CD14-positive monocyte (primary cell): ENCODE measurements at regions not wholly inside any gene's neighbourhood (a gene's known extent, or its start where the extent isn't known, plus 50 kb on each side); places are given as distances from the start of the nearest gene placed in this dataset.

Experiments used
- DNase-seq, 3 donors: peaks; one replicate each; pipeline ENCODE4 v3.0.0-alpha.2; 2011 to 2022
- H2AFZ ChIP-seq: 2 replicates; pipeline ENCODE4 v1.6.0; 2012; ENCODE audit warnings: mild to moderate bottlenecking, low read depth, low read length, inconsistent platforms; ENCODE audit not compliant: insufficient read depth, poor library complexity, severe bottlenecking
- H3K27ac ChIP-seq, 2 donors: 1 replicate in 1 of 2; 2 replicates in 1 of 2; pipeline ENCODE4 v1.5.1; 2012 to 2013; ENCODE audit warnings: low read length in 2 of 2, control low read depth in 1 of 2, inconsistent platforms in 1 of 2, low read depth in 1 of 2, mild to moderate bottlenecking in 1 of 2
- H3K27me3 ChIP-seq, 2 donors: one replicate each; pipeline versions ENCODE4 v1.6.0 to v1.6.1; 2011 to 2013; ENCODE audit warnings: low read length in 2 of 2; ENCODE audit not compliant: control insufficient read depth in 2 of 2, insufficient read depth in 2 of 2
- H3K36me3 ChIP-seq, 2 donors: replicated peaks in 1 of 2; 1 replicate in 1 of 2; 2 replicates in 1 of 2; pipeline versions ENCODE4 v1.5.1 to v1.6.1; 2012 to 2013; ENCODE audit warnings: low read length in 2 of 2, control low read depth in 1 of 2, inconsistent platforms in 1 of 2, mild to moderate bottlenecking in 1 of 2; ENCODE audit not compliant: insufficient read depth in 2 of 2, control insufficient read depth in 1 of 2
- H3K4me1 ChIP-seq, 2 donors: 1 replicate in 1 of 2; 2 replicates in 1 of 2; pipeline versions ENCODE4 v1.5.1 to v1.6.1; 2012 to 2013; ENCODE audit warnings: low read length in 2 of 2, control low read depth in 1 of 2, inconsistent platforms in 1 of 2, mild to moderate bottlenecking in 1 of 2, moderate library complexity in 1 of 2; ENCODE audit not compliant: insufficient read depth in 2 of 2, control insufficient read depth in 1 of 2
- H3K4me2 ChIP-seq: replicated peaks from 2 replicates; pipeline ENCODE3; 2012; ENCODE audit warnings: low read length, moderate library complexity, mild to moderate bottlenecking; ENCODE audit not compliant: poor library complexity, severe bottlenecking; ENCODE audit errors: extremely low read depth
- H3K4me3 ChIP-seq, 3 experiments: fragments of 200-600 bp in 1 of 3; sonication (generic) in 1 of 3; replicated peaks in 1 of 3; 1 replicate in 2 of 3; 2 replicates in 1 of 3; pipeline ENCODE4 v1.5.1; 2011 to 2013; ENCODE audit warnings: low read length in 3 of 3, mild to moderate bottlenecking in 3 of 3, control low read depth in 2 of 3, low read depth in 2 of 3, inconsistent platforms in 1 of 3, moderate library complexity in 1 of 3
- H3K79me2 ChIP-seq: 2 replicates; pipeline ENCODE4 v1.6.0; 2012; ENCODE audit warnings: mild to moderate bottlenecking, control low read depth, inconsistent platforms, low read length, moderate library complexity; ENCODE audit not compliant: insufficient read depth
- H3K9ac ChIP-seq: 2 replicates; pipeline ENCODE4 v1.6.0; 2017; ENCODE audit warnings: low read length, mild to moderate bottlenecking; ENCODE audit not compliant: insufficient read depth, poor library complexity, severe bottlenecking
- H3K9me3 ChIP-seq, 2 donors: replicated peaks in 1 of 2; 1 replicate in 1 of 2; 2 replicates in 1 of 2; pipeline versions ENCODE4 v1.5.1 to v1.6.1; 2012 to 2013; ENCODE audit warnings: low read length in 2 of 2, control low read depth in 1 of 2; ENCODE audit not compliant: control insufficient read depth in 1 of 2, insufficient read depth in 1 of 2
- H4K20me1 ChIP-seq: 2 replicates; pipeline ENCODE4 v1.6.0; 2012; ENCODE audit warnings: mild to moderate bottlenecking, low read length, control low read depth, moderate library complexity; ENCODE audit not compliant: insufficient read depth
- H3K27ac Mint-ChIP-seq, 7 donors: one replicate each; pipeline ENCODE4 v1.8.0; 2020; ENCODE audit warnings: mild to moderate bottlenecking in 7 of 7, mixed read lengths in 7 of 7, moderate library complexity in 6 of 7, inconsistent platforms in 2 of 7
- H3K27me3 Mint-ChIP-seq, 3 donors: one replicate each; pipeline ENCODE4 v1.8.0; 2021 to 2022; ENCODE audit warnings: low read depth in 3 of 3, mild to moderate bottlenecking in 3 of 3, mixed read lengths in 3 of 3, moderate library complexity in 3 of 3, inconsistent platforms in 1 of 3
- H3K36me3 Mint-ChIP-seq, 2 donors: one replicate each; pipeline ENCODE4 v1.8.0; 2020; ENCODE audit warnings: mixed read lengths in 2 of 2, inconsistent platforms in 1 of 2, mild to moderate bottlenecking in 1 of 2
- H3K4me1 Mint-ChIP-seq: one replicate; pipeline ENCODE4 v1.8.0; 2020; ENCODE audit warnings: mild to moderate bottlenecking, mixed read lengths
- H3K4me3 Mint-ChIP-seq, 2 donors: one replicate each; pipeline ENCODE4 v1.8.0; 2020; ENCODE audit warnings: mild to moderate bottlenecking in 2 of 2, mixed read lengths in 2 of 2, moderate library complexity in 1 of 2
- H3K9me3 Mint-ChIP-seq, 7 donors: one replicate each; pipeline ENCODE4 v1.8.0; 2020 to 2022; ENCODE audit warnings: mixed read lengths in 7 of 7, mild to moderate bottlenecking in 6 of 7, moderate library complexity in 6 of 7, inconsistent platforms in 2 of 7
- WGBS: methylation state at CpG from one replicate; pipeline ENCODE4 v1.1.5; 2013; ENCODE audit warnings: missing lambda C conversion rate; ENCODE audit not compliant: insufficient coverage; 5-methylcytosine and 5-hydroxymethylcytosine counted together
- intact Hi-C, 2 donors: fragments of 100-400 bp; cut with micrococcal nuclease; formaldehyde crosslinking; loops; one replicate each; pipeline versions ENCODE4 v1.15.0 to v1.15.1; 2023
- TF ChIP-seq, protein P1 (sequence below): fragments of 200-600 bp; IDR thresholded peaks from one replicate; pipeline ENCODE4 v1.8.0; 2022; ENCODE audit warnings: antibody characterized with exemption, mild to moderate bottlenecking

DNA sequence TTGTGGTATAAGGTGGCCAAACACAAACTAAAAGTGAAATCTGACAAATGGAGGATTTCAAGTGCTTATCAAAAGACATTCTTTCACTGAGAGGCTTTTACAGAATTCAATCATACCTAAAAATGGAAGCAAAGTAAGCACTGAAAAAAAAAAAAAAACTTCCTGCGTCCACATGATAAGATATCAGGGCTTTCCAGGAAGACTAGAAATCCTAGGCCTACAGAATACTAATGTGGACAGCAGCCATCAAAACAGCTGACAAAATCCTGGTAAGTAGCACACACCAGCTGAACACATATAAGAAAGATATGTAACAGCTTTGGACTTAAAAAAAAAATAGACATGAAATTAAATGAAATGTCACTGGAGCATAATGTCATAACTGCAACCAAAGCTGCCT is 178.2 kb downstream of the SUCLG1 start:
- Histone ChIP-seq H3K9ac (no peak overlapping the region), H3K4me3 (no peak overlapping the region), H3K27ac (no peak overlapping the region), H3K79me2 (no peaks in the 10 kb centered on the region), H2AFZ (no peak overlapping the region), H3K36me3 (no peaks in the 10 kb centered on the region), H3K4me1 (no peaks in the 10 kb centered on the region), H3K9me3 (no peaks in the 10 kb centered on the region), H4K20me1 (no peaks in the 10 kb centered on the region), H3K27me3 (no peaks in the 10 kb centered on the region), H3K4me2 (no peak overlapping the region)
- intact Hi-C loops: no loop called here
- TF ChIP-seq, protein P1, sequence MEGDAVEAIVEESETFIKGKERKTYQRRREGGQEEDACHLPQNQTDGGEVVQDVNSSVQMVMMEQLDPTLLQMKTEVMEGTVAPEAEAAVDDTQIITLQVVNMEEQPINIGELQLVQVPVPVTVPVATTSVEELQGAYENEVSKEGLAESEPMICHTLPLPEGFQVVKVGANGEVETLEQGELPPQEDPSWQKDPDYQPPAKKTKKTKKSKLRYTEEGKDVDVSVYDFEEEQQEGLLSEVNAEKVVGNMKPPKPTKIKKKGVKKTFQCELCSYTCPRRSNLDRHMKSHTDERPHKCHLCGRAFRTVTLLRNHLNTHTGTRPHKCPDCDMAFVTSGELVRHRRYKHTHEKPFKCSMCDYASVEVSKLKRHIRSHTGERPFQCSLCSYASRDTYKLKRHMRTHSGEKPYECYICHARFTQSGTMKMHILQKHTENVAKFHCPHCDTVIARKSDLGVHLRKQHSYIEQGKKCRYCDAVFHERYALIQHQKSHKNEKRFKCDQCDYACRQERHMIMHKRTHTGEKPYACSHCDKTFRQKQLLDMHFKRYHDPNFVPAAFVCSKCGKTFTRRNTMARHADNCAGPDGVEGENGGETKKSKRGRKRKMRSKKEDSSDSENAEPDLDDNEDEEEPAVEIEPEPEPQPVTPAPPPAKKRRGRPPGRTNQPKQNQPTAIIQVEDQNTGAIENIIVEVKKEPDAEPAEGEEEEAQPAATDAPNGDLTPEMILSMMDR: no peak
- Mint-ChIP-seq H3K27ac (no peak overlapping the region), H3K27me3 (peaks cover 0 to 3% (median 0%) of the 10 kb centered on the region in 3 donors), H3K4me3 (no peak overlapping the region), H3K36me3 (no peaks in the 10 kb centered on the region), H3K9me3 (peaks cover 1 to 5% (median 3%) of the 10 kb centered on the region in 7 donors), H3K4me1 (no peaks in the 10 kb centered on the region)
- WGBS: no CpG with 5 or more reads among the region's 1 CpG
- no peak for DNase-seq

GRCh38 chr2:84278386-84278785 is 180.7 kb downstream of the SUCLG1 start:
- Histone ChIP-seq H3K27ac (no peak overlapping the region), H3K4me1 (no peaks in the 10 kb centered on the region), H3K36me3 (no peaks in the 10 kb centered on the region), H3K27me3 (no peaks in the 10 kb centered on the region), H3K9me3 (no peaks in the 10 kb centered on the region), H4K20me1 (no peaks in the 10 kb centered on the region), H3K79me2 (no peaks in the 10 kb centered on the region), H3K4me2 (no peak overlapping the region), H3K9ac (no peak overlapping the region), H3K4me3 (no peak overlapping the region), H2AFZ (no peak overlapping the region)
- Mint-ChIP-seq H3K27ac (no peak overlapping the region), H3K4me1 (no peaks in the 10 kb centered on the region), H3K27me3 (peaks cover 0 to 3% (median 1%) of the 10 kb centered on the region in 3 donors), H3K36me3 (no peaks in the 10 kb centered on the region), H3K4me3 (no peak overlapping the region), H3K9me3 (peaks cover 0 to 4% (median 3%) of the 10 kb centered on the region in 7 donors)
- 84% methylated on average over 2 of the region's 2 CpGs for WGBS
- intact Hi-C loops: no loop called here
- TF ChIP-seq, protein P1: no peak
- DNase-seq: no peak
